Astrocyte of the cerebellum (primary cell): ENCODE measurements at regions not wholly inside any gene's neighbourhood (a gene's known extent, or its start where the extent isn't known, plus 50 kb on each side); places are given as distances from the start of the nearest gene placed in this dataset.

Source experiments
- DNase-seq: peaks from one replicate; pipeline ENCODE4 v3.0.0-alpha.2; 2011; ENCODE audit warnings: low read depth
- H3K4me3 ChIP-seq: 2 replicates; pipeline ENCODE4 v1.5.1; 2011; ENCODE audit warnings: mild to moderate bottlenecking, low read depth, low read length, moderate library complexity
- in situ Hi-C: cut with HindIII; loops from 2 replicates; pipeline ENCODE4 v1.10.0; 2017; ENCODE audit warnings: low sequenced_read_pairs
- TF ChIP-seq, protein P1 (sequence below): IDR thresholded peaks from 2 replicates; pipeline ENCODE4 v1.5.1; 2012; ENCODE audit warnings: low read length, low read depth, moderate library complexity, mild to moderate bottlenecking; ENCODE audit errors: missing control alignments

DNA sequence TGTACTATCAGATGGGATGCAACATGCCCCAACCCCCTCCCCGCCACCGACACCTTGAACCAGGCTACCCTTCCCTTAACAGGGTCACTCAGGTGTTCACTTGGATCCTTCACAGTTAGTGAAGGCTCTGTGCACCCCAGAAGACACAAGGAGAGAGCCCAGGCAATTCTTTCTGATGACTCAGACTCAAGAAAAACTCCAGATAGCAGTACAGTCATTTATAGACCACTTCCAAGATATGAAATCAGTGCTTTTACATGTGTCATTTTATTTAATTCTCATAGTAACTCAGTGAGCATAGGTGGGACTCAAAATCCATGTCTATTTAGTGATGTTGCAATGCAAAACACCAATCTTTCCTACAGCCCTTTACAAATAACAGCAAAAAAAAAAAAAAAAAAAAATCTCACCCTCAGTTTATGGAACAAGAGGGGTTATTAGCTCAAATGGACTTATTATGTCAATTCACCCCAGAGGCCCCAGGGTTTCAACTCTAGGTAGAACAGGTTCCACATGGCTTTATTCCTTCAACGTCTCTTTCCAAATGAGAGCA is 71.9 kb downstream of the FOXD1 start:
- no peak overlapping the region for H3K4me3 ChIP-seq
- no peak for DNase-seq
- TF ChIP-seq, protein P1, sequence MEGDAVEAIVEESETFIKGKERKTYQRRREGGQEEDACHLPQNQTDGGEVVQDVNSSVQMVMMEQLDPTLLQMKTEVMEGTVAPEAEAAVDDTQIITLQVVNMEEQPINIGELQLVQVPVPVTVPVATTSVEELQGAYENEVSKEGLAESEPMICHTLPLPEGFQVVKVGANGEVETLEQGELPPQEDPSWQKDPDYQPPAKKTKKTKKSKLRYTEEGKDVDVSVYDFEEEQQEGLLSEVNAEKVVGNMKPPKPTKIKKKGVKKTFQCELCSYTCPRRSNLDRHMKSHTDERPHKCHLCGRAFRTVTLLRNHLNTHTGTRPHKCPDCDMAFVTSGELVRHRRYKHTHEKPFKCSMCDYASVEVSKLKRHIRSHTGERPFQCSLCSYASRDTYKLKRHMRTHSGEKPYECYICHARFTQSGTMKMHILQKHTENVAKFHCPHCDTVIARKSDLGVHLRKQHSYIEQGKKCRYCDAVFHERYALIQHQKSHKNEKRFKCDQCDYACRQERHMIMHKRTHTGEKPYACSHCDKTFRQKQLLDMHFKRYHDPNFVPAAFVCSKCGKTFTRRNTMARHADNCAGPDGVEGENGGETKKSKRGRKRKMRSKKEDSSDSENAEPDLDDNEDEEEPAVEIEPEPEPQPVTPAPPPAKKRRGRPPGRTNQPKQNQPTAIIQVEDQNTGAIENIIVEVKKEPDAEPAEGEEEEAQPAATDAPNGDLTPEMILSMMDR, result no peak
- in situ Hi-C loops, result no loop called here

DNA sequence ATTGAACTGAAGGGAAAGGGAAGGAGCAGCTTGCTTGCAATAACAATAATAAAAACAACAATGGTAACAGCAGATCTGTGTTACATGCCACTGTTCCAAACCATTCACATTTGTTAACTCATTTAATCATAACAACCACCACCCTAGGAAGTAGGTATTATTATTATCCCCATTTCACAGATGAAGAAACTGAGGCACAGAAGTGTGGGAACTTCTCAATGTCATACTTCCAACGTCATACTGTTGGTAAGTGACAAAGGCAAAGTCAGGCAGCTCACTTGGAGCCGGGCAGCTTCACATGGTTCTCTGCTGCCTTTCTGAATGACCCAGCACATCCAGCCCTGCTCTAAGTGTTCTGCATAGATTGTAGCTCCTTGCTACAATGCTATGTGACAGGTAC is 72.6 kb downstream of the FOXD1 start:
- TF ChIP-seq, protein P1, result no peak
- DNase-seq, result no peak
- in situ Hi-C loops, result no loop called here
- no peak overlapping the region for H3K4me3 ChIP-seq

DNA sequence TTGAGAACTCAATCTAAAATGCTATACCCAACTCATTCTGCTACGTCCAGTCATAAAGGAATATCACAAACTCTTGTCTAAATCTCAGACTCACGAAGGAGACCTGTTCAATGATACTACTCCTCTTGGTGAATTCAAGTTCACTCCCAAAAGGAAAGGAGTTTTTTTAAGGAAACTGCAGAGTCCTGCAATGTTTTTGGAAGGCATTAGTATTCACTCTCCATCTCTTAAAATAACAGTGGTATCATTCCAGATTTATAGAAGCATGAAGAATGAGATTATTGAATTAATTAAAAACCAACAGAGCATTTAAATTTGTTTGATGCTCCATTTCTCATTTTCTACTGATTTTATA is 73.4 kb downstream of the FOXD1 start:
- TF ChIP-seq, protein P1, result no peak
- no peak for DNase-seq
- in situ Hi-C loops, result no loop called here
- H3K4me3 ChIP-seq, result no peak overlapping the region

DNA sequence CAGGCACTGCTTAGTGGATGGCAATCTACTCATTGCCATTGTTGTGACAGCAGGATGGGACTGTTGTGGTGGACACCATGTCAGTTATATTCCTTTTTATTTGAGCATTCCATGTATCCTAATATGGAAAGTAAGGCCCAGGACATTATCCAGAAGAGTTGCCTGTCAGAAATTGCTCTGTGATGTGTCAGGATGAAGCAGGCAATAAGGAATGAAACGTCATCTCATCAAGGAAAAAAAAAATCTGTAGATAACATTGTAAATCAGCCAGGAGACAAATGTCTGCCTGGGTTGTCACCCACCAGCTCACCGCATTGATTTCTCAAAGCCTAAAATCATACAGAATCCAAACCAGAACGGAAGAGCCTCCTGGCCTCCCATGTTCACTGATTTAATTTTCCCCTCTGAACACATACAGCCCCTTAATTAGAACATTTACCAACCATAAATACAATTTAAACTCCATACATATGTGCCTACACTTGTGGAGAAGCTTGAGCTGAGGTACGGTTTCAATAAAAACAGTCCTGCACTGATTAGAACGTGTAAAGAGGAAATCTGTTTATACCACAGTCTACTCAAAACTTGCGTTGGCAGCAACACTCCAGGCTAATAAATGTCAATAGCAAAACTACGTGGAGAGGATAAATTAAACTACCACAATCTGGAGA is 73.9 kb downstream of the FOXD1 start:
- in situ Hi-C loops, result no loop called here
- no peak for DNase-seq
- TF ChIP-seq, protein P1, result no peak
- no peak overlapping the region for H3K4me3 ChIP-seq

DNA sequence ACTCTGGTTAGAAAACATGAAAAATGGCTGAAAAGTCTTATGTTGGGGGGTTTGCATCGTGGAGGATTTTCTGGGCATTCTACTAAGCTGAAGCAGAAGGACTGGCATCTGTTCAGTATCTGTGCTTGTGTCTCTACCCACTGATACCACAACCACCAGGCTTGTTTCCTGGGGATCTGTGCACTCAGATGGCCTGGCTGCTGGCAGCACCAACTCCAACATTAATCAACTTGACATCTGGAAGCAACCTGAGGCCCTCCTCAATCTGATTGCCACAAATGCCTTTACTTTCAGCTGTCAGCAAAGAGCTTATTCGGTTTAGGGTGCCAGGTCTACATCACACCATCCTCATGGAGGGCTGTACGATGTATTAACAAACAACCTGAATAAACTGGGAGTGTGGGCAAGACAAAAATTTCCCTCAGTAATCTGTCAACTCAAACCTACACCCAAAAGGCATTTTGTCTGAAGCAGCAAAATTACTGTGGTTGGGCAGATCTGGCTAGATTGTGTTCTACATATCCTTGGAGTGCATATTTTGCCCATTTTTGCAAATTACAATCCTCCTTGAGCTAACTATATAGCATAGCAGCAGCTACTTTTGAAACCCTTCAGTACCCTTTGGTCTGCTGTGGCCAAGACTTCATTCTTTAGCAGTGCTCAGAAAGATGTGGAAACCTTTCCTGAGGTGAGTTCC is 74.6 kb downstream of the FOXD1 start:
- in situ Hi-C loops, result no loop called here
- TF ChIP-seq, protein P1, result no peak
- no peak for DNase-seq
- H3K4me3 ChIP-seq, result no peak overlapping the region

DNA sequence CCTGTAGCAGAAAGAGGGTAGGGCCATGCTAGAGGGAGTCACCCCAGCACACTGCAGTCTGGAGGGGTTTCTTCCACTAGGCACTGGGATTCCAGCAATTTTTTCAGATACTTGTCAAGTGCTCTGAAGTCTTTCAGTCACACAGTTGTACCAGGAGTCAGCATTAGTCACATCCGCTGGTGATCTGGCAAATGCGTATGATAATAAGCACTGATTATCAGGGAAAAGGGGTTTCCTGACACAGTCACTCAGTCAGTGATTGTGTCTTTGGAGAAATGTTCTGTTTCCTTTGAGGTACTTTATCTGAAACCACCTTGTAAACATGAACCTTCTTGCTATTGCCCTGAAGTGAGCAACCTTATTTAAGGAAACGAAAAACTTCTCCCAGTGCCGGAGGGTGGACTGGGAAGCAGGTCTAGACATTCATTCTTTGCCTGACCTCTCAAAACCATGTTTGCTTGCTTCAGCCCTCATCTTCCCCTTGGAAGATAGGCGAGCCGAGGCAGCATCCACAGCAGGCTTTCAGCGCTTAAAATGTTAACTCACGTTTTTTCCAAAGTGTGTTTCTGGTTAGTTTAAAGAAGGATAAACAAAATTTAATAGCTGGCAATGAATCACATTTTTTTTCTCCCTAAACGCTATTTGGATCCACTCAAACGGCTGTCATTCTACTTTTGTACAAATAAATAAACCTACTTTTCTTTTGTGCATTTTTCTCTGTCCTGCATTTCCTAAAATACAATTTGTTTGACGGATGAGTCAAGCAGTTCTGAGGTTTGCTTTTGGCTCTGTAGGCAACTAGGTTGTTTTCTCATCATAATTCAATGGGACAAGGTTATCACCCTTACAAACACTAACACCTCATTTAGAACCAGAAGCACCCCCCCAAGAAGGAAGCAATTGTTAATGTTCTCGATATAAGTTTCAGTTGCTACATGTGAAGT is 77.7 kb downstream of the FOXD1 start:
- no peak for DNase-seq
- TF ChIP-seq, protein P1, result no peak
- in situ Hi-C loops, result no loop called here
- no peak overlapping the region for H3K4me3 ChIP-seq
